ENCODE measurements at regions not wholly inside any gene's neighbourhood (a gene's known extent, or its start where the extent isn't known, plus 50 kb on each side); places are given as distances from the start of the nearest gene placed in this dataset.

GRCh38 chr2:74067221-74067747 is 80.4 kb downstream of the BOLA3 start:
- TF ChIP-seq FOXM1 (IDR thresholded peaks at IDR 0.05; ENCODE audit: borderline replicate concordance) = no peak
- TF ChIP-seq L3MBTL2 (conservative IDR thresholded peaks at IDR 0.05) = no peak
- no peak for TF ChIP-seq SUZ12 (IDR thresholded peaks at IDR 0.05)
- TF ChIP-seq LEF1 (IDR thresholded peaks at IDR 0.05; ENCODE audit: borderline replicate concordance) = no peak
- no peak for TF ChIP-seq ARNT (IDR thresholded peaks at IDR 0.05)
- TF ChIP-seq TARDBP (IDR thresholded peaks at IDR 0.05) = no peak
- TF ChIP-seq HDGF (IDR thresholded peaks at IDR 0.05; ENCODE audit: borderline replicate concordance) = no peak
- CTCF ChIA-PET = no interaction called here
- no peak for DNase-seq (ENCODE audit: extremely low spot score)
- POLR2A ChIA-PET = no interaction called here

- POLR2A ChIA-PET = no interaction called here
- DNase-seq (ENCODE audit: extremely low spot score) = no peak
- TF ChIP-seq PKNOX1 (IDR thresholded peaks at IDR 0.05) (no peak), NFRKB (IDR thresholded peaks at IDR 0.05) (no peak), BHLHE40 (IDR thresholded peaks at IDR 0.05; ENCODE audit: borderline replicate concordance) (no peak), ARNT (IDR thresholded peaks at IDR 0.05) (no peak), SP1 (IDR thresholded peaks at IDR 0.05) (no peak), L3MBTL2 (conservative IDR thresholded peaks at IDR 0.05) (no peak), HDGF (IDR thresholded peaks at IDR 0.05; ENCODE audit: borderline replicate concordance) (no peak), LEF1 (IDR thresholded peaks at IDR 0.05; ENCODE audit: borderline replicate concordance) (no peak), CTBP1 (IDR thresholded peaks at IDR 0.05; ENCODE audit: borderline replicate concordance) (no peak), SUZ12 (IDR thresholded peaks at IDR 0.05) (no peak), FOXM1 (IDR thresholded peaks at IDR 0.05; ENCODE audit: borderline replicate concordance) (no peak), FOXA1 (IDR thresholded peaks at IDR 0.05) (no peak), ELF4 (IDR thresholded peaks at IDR 0.05) (no peak)
- CTCF ChIA-PET = no interaction called here
Measured at GRCh38 chr2:74070991-74071390, 76.7 kb downstream of the BOLA3 start.

GRCh38 chr2:74071426-74071825 is 76.3 kb downstream of the BOLA3 start:
- POLR2A ChIA-PET = no interaction called here

GRCh38 chr2:74072565-74072964 is 75.1 kb downstream of the BOLA3 start:
- TF ChIP-seq ZNF384 (IDR thresholded peaks at IDR 0.05) (no peak), FOXA1 (IDR thresholded peaks at IDR 0.05) (no peak), SUZ12 (IDR thresholded peaks at IDR 0.05) (no peak), L3MBTL2 (conservative IDR thresholded peaks at IDR 0.05) (no peak), FOXM1 (IDR thresholded peaks at IDR 0.05; ENCODE audit: borderline replicate concordance) (no peak)
- ChIA-PET POLR2A (no interaction called here), CTCF (no interaction called here)
- DNase-seq (ENCODE audit: extremely low spot score) = no peak

More at GRCh38 chr2:74071426-74071825, 76.3 kb downstream of the BOLA3 start:
- TF ChIP-seq LEF1 (IDR thresholded peaks at IDR 0.05; ENCODE audit: borderline replicate concordance) = no peak
- no peak for TF ChIP-seq NFRKB (IDR thresholded peaks at IDR 0.05)
- no peak for TF ChIP-seq ZNF384 (IDR thresholded peaks at IDR 0.05)
- TF ChIP-seq L3MBTL2 (conservative IDR thresholded peaks at IDR 0.05) = no peak
- no peak for TF ChIP-seq ARNT (IDR thresholded peaks at IDR 0.05)
- TF ChIP-seq HDGF (IDR thresholded peaks at IDR 0.05; ENCODE audit: borderline replicate concordance) = no peak
- TF ChIP-seq BHLHE40 (IDR thresholded peaks at IDR 0.05; ENCODE audit: borderline replicate concordance) = no peak
- no peak for TF ChIP-seq CTBP1 (IDR thresholded peaks at IDR 0.05; ENCODE audit: borderline replicate concordance)
- TF ChIP-seq FOXA1 (IDR thresholded peaks at IDR 0.05) = no peak
- no peak for TF ChIP-seq SUZ12 (IDR thresholded peaks at IDR 0.05)
- TF ChIP-seq ELF4 (IDR thresholded peaks at IDR 0.05) = no peak
- no peak for TF ChIP-seq TARDBP (IDR thresholded peaks at IDR 0.05)
- TF ChIP-seq FOXM1 (IDR thresholded peaks at IDR 0.05; ENCODE audit: borderline replicate concordance) = no peak
- CTCF ChIA-PET = no interaction called here
- DNase-seq (ENCODE audit: extremely low spot score) = no peak

- ChIA-PET CTCF (no interaction called here), POLR2A (no interaction called here)
- DNase-seq (ENCODE audit: extremely low spot score) = no peak
- no peak for TF ChIP-seq SP1 (IDR thresholded peaks at IDR 0.05)
- TF ChIP-seq FOXA1 (IDR thresholded peaks at IDR 0.05) = no peak
- no peak for TF ChIP-seq TARDBP (IDR thresholded peaks at IDR 0.05)
- TF ChIP-seq FOXM1 (IDR thresholded peaks at IDR 0.05; ENCODE audit: borderline replicate concordance) = no peak
- no peak for TF ChIP-seq LEF1 (IDR thresholded peaks at IDR 0.05; ENCODE audit: borderline replicate concordance)
- TF ChIP-seq HDGF (IDR thresholded peaks at IDR 0.05; ENCODE audit: borderline replicate concordance) = no peak
- TF ChIP-seq ZNF384 (IDR thresholded peaks at IDR 0.05) = no peak
- no peak for TF ChIP-seq PKNOX1 (IDR thresholded peaks at IDR 0.05)
- no peak for TF ChIP-seq FOXK2 (IDR thresholded peaks at IDR 0.05)
- TF ChIP-seq ARNT (IDR thresholded peaks at IDR 0.05) = no peak
- TF ChIP-seq CTBP1 (IDR thresholded peaks at IDR 0.05; ENCODE audit: borderline replicate concordance) = no peak
- no peak for TF ChIP-seq ELF4 (IDR thresholded peaks at IDR 0.05)
- no peak for TF ChIP-seq SUZ12 (IDR thresholded peaks at IDR 0.05)
Measured at GRCh38 chr2:74074487-74074886, 73.2 kb downstream of the BOLA3 start.

GRCh38 chr2:74076074-74076470 is 71.6 kb downstream of the BOLA3 start:
- POLR2A ChIA-PET = interaction anchor here (0.6 kb wide), 1 partner anchor 105 kb away, joined by 3 read pairs; no protein-coding TSS in a partner anchor
- no peak for DNase-seq (ENCODE audit: extremely low spot score)
- no peak for TF ChIP-seq TARDBP (IDR thresholded peaks at IDR 0.05)
- CTCF ChIA-PET = no interaction called here

GRCh38 chr2:74077636-74078035 is 70.1 kb downstream of the BOLA3 start:
- POLR2A ChIA-PET = no interaction called here
- TF ChIP-seq L3MBTL2 (conservative IDR thresholded peaks at IDR 0.05) = no peak
- no peak for TF ChIP-seq ZNF384 (IDR thresholded peaks at IDR 0.05)
- no peak for TF ChIP-seq SP1 (IDR thresholded peaks at IDR 0.05)
- TF ChIP-seq TARDBP (IDR thresholded peaks at IDR 0.05) = no peak
- TF ChIP-seq LEF1 (IDR thresholded peaks at IDR 0.05; ENCODE audit: borderline replicate concordance) = no peak
- TF ChIP-seq FOXA1 (IDR thresholded peaks at IDR 0.05) = no peak
- no peak for TF ChIP-seq ARNT (IDR thresholded peaks at IDR 0.05)
- no peak for TF ChIP-seq SUZ12 (IDR thresholded peaks at IDR 0.05)
- no peak for TF ChIP-seq ELF4 (IDR thresholded peaks at IDR 0.05)
- TF ChIP-seq CTBP1 (IDR thresholded peaks at IDR 0.05; ENCODE audit: borderline replicate concordance) = no peak
- TF ChIP-seq BHLHE40 (IDR thresholded peaks at IDR 0.05; ENCODE audit: borderline replicate concordance) = no peak
- no peak for TF ChIP-seq HDGF (IDR thresholded peaks at IDR 0.05; ENCODE audit: borderline replicate concordance)
- no peak for TF ChIP-seq FOXM1 (IDR thresholded peaks at IDR 0.05; ENCODE audit: borderline replicate concordance)
- no peak for TF ChIP-seq FOXK2 (IDR thresholded peaks at IDR 0.05)
- TF ChIP-seq PKNOX1 (IDR thresholded peaks at IDR 0.05) = no peak
- no peak for TF ChIP-seq NFRKB (IDR thresholded peaks at IDR 0.05)
- no peak for DNase-seq (ENCODE audit: extremely low spot score)
- CTCF ChIA-PET = no interaction called here

Measured in HEK293T (cell line).